ENCODE measurements at regions not wholly inside any gene's neighbourhood (a gene's known extent, or its start where the extent isn't known, plus 50 kb on each side); places are given as distances from the start of the nearest gene placed in this dataset.
"Not testable (repeated sequence)": the region's sequence is repeated elsewhere in the genome, so short reads cannot be mapped to it uniquely, and the experiment has no call there.

GRCh38 chr4:11949355-11949754, 520.7 kb upstream of the HS3ST1 start:
- no peak overlapping the region for H3K27ac Mint-ChIP-seq
- H3K36me3 Mint-ChIP-seq: no peaks in the 10 kb centered on the region
- H3K9me3 Mint-ChIP-seq: peaks cover 0 to 4% of the 10 kb centered on the region in 2 donors
- ATAC-seq (no peak), DNase-seq (ENCODE audit: low spot score in 2 of 2) (no peak)

- DNase-seq (ENCODE audit: low spot score in 2 of 2); ATAC-seq; H3K36me3 Mint-ChIP-seq; H3K9me3 Mint-ChIP-seq; H3K27ac Mint-ChIP-seq: not testable (repeated sequence)
Observed at GRCh38 chr4:11947629-11948028, 518.9 kb upstream of the HS3ST1 start.

- ATAC-seq (no peak), DNase-seq (ENCODE audit: low spot score in 2 of 2) (no peak)
- H3K27ac Mint-ChIP-seq: no peak overlapping the region
- peaks cover 8 to 14% of the 10 kb centered on the region in 2 donors for H3K9me3 Mint-ChIP-seq
- H3K36me3 Mint-ChIP-seq: no peaks in the 10 kb centered on the region
Observed at GRCh38 chr4:11937941-11938340, 509.2 kb upstream of the HS3ST1 start.

- ATAC-seq (no peak), DNase-seq (ENCODE audit: low spot score in 2 of 2) (no peak)
- Mint-ChIP-seq H3K27ac (no peak overlapping the region), H3K9me3 (peaks cover under 1 to 13% of the 10 kb centered on the region in 2 donors), H3K36me3 (no peaks in the 10 kb centered on the region)
Observed at GRCh38 chr4:11931266-11931820, 502.6 kb upstream of the HS3ST1 start.

GRCh38 chr4:11929080-11929479, 500.4 kb upstream of the HS3ST1 start:
- no peak for ATAC-seq
- Mint-ChIP-seq H3K9me3 (peaks cover 0 to 8% of the 10 kb centered on the region in 2 donors), H3K27ac (no peak overlapping the region), H3K36me3 (no peaks in the 10 kb centered on the region)
- no peak for DNase-seq (ENCODE audit: low spot score in 2 of 2)

- DNase-seq (ENCODE audit: low spot score in 2 of 2): no peak
- Mint-ChIP-seq H3K27ac (no peak overlapping the region), H3K36me3 (no peaks in the 10 kb centered on the region), H3K9me3 (peaks cover 5 to 9% of the 10 kb centered on the region in 2 donors)
- ATAC-seq: no peak
Observed at GRCh38 chr4:11919316-11919715, 490.6 kb upstream of the HS3ST1 start.

- Mint-ChIP-seq H3K36me3 (no peaks in the 10 kb centered on the region), H3K27ac (no peak overlapping the region), H3K9me3 (peaks cover 5 to 10% of the 10 kb centered on the region in 2 donors)
- ATAC-seq (no peak), DNase-seq (ENCODE audit: low spot score in 2 of 2) (no peak)
Observed at GRCh38 chr4:11914406-11914805, 485.7 kb upstream of the HS3ST1 start.

GRCh38 chr4:11912886-11913285, 484.2 kb upstream of the HS3ST1 start:
- H3K27ac Mint-ChIP-seq: no peak overlapping the region
- ATAC-seq: no peak

GRCh38 chr4:11910812-11911211, 482.1 kb upstream of the HS3ST1 start:
- DNase-seq (ENCODE audit: low spot score in 2 of 2) (no peak), ATAC-seq (no peak)
- H3K36me3 Mint-ChIP-seq: no peaks in the 10 kb centered on the region
- no peak overlapping the region for H3K27ac Mint-ChIP-seq
- peaks cover 0 to 16% of the 10 kb centered on the region in 2 donors for H3K9me3 Mint-ChIP-seq

More at GRCh38 chr4:11912886-11913285, 484.2 kb upstream of the HS3ST1 start:
- peaks cover 5 to 13% of the 10 kb centered on the region in 2 donors for H3K9me3 Mint-ChIP-seq
- DNase-seq (ENCODE audit: low spot score in 2 of 2): no peak
- no peaks in the 10 kb centered on the region for H3K36me3 Mint-ChIP-seq

- no peak overlapping the region for H3K27ac Mint-ChIP-seq
- no peaks in the 10 kb centered on the region for H3K36me3 Mint-ChIP-seq
- no peak for DNase-seq (ENCODE audit: low spot score in 2 of 2)
- no peak for ATAC-seq
- peaks cover 0 to 7% of the 10 kb centered on the region in 2 donors for H3K9me3 Mint-ChIP-seq
Observed at GRCh38 chr4:11908712-11909111, 480.0 kb upstream of the HS3ST1 start.

GRCh38 chr4:11908205-11908604, 479.5 kb upstream of the HS3ST1 start:
- Mint-ChIP-seq H3K9me3 (peaks cover 0 to 6% of the 10 kb centered on the region in 2 donors), H3K36me3 (no peaks in the 10 kb centered on the region), H3K27ac (no peak overlapping the region)
- ATAC-seq (no peak), DNase-seq (ENCODE audit: low spot score in 2 of 2) (no peak)

- peaks cover 0 to 6% of the 10 kb centered on the region in 2 donors for H3K9me3 Mint-ChIP-seq
- H3K27ac Mint-ChIP-seq: no peak overlapping the region
- DNase-seq (ENCODE audit: low spot score in 2 of 2): no peak
- ATAC-seq: no peak
- no peaks in the 10 kb centered on the region for H3K36me3 Mint-ChIP-seq
Observed at GRCh38 chr4:11904846-11905739, 476.4 kb upstream of the HS3ST1 start.

- Mint-ChIP-seq H3K27ac (no peak overlapping the region), H3K9me3 (peaks cover 1 to 10% of the 10 kb centered on the region in 2 donors), H3K36me3 (no peaks in the 10 kb centered on the region)
- no peak for DNase-seq (ENCODE audit: low spot score in 2 of 2)
- ATAC-seq: no peak
Observed at GRCh38 chr4:11904117-11904535, 475.4 kb upstream of the HS3ST1 start.

GRCh38 chr4:11901089-11901488, 472.4 kb upstream of the HS3ST1 start:
- no peak for ATAC-seq
- Mint-ChIP-seq H3K27ac (no peak overlapping the region), H3K9me3 (peaks cover 16 to 19% of the 10 kb centered on the region in 2 donors), H3K36me3 (peaks cover 0 to 5% of the 10 kb centered on the region in 2 donors)
- no peak for DNase-seq (ENCODE audit: low spot score in 2 of 2)

- H3K27ac Mint-ChIP-seq: no peak overlapping the region
- no peak for DNase-seq (ENCODE audit: low spot score in 2 of 2)
- H3K9me3 Mint-ChIP-seq: peaks cover 16 to 19% of the 10 kb centered on the region in 2 donors
Observed at GRCh38 chr4:11900359-11900758, 471.7 kb upstream of the HS3ST1 start.

GRCh38 chr4:11898796-11899195, 470.1 kb upstream of the HS3ST1 start:
- Mint-ChIP-seq H3K36me3 (peaks cover 0 to 5% of the 10 kb centered on the region in 2 donors), H3K9me3 (peaks cover 16 to 19% of the 10 kb centered on the region in 2 donors), H3K27ac (no peak overlapping the region)
- DNase-seq (ENCODE audit: low spot score in 2 of 2) (no peak), ATAC-seq (no peak)

More at GRCh38 chr4:11900359-11900758, 471.7 kb upstream of the HS3ST1 start:
- no peak for ATAC-seq
- H3K36me3 Mint-ChIP-seq: peaks cover 0 to 5% of the 10 kb centered on the region in 2 donors

- ATAC-seq (no peak), DNase-seq (ENCODE audit: low spot score in 2 of 2) (no peak)
- Mint-ChIP-seq H3K27ac (no peak overlapping the region), H3K9me3 (peaks cover 16 to 19% of the 10 kb centered on the region in 2 donors), H3K36me3 (peaks cover 0 to 5% of the 10 kb centered on the region in 2 donors)
Observed at GRCh38 chr4:11895766-11896165, 467.1 kb upstream of the HS3ST1 start.
